Neural cell (in vitro differentiated cells): ENCODE measurements at regions not wholly inside any gene's neighbourhood (a gene's known extent, or its start where the extent isn't known, plus 50 kb on each side); places are given as distances from the start of the nearest gene placed in this dataset.

ENCODE experiments used
- H2AFZ ChIP-seq: fragments of 200-600, 300-800 bp; sonication (generic), shearing (Covaris generic); 2 replicates; pipeline ENCODE4 v1.6.0; 2014; ENCODE audit warnings: low read depth, mild to moderate bottlenecking, antibody characterized with exemption, low read length, moderate library complexity
- H3F3A ChIP-seq: fragments of 200-600 bp; shearing (Covaris generic); 2 replicates; pipeline ENCODE4 v1.6.1; 2016; ENCODE audit warnings: mild to moderate bottlenecking, moderate library complexity, mixed read lengths, antibody characterized with exemption, low read length; ENCODE audit not compliant: insufficient read depth, poor library complexity, severe bottlenecking
- H3K27ac ChIP-seq: fragments of 200-600, 300-800 bp; sonication (generic), shearing (Covaris generic); 2 replicates; pipeline ENCODE4 v1.5.1; 2014; ENCODE audit warnings: mild to moderate bottlenecking, low read length, moderate library complexity
- H3K27me3 ChIP-seq: fragments of 300-800, 200-600 bp; sonication (generic), shearing (Covaris generic); 2 replicates; pipeline ENCODE4 v1.6.0; 2014; ENCODE audit warnings: mild to moderate bottlenecking, low read depth, low read length, moderate library complexity; ENCODE audit not compliant: insufficient read depth
- H3K36me3 ChIP-seq: fragments of 300-800, 200-600 bp; sonication (generic), shearing (Covaris generic); 2 replicates; pipeline ENCODE4 v1.5.1; 2014; ENCODE audit warnings: mild to moderate bottlenecking, antibody characterized with exemption, low read length, moderate library complexity; ENCODE audit not compliant: insufficient read depth
- H3K4me2 ChIP-seq: fragments of 300-800, 200-600 bp; sonication (generic), shearing (Covaris generic); 2 replicates; pipeline ENCODE4 v1.6.0; 2014; ENCODE audit warnings: mild to moderate bottlenecking, low read length
- H3K4me3 ChIP-seq: fragments of 300-800, 200-600 bp; sonication (generic), shearing (Covaris generic); 2 replicates; pipeline ENCODE4 v1.5.1; 2014; ENCODE audit warnings: mild to moderate bottlenecking, low read length, moderate library complexity
- H3K79me2 ChIP-seq: fragments of 200-600 bp; shearing (Covaris generic); replicated peaks from 2 replicates; pipeline ENCODE4 v1.6.0; 2014; ENCODE audit warnings: mild to moderate bottlenecking, low read length, moderate library complexity; ENCODE audit not compliant: insufficient read depth
- H3K9ac ChIP-seq: fragments of 300-800, 200-600 bp; sonication (generic), shearing (Covaris generic); 2 replicates; pipeline ENCODE4 v1.6.1; 2016; ENCODE audit warnings: mild to moderate bottlenecking, low read length, mixed read lengths
- H3K9me2 ChIP-seq: fragments of 200-600 bp; shearing (Covaris generic); 2 replicates; pipeline ENCODE4 v1.6.1; 2016; ENCODE audit warnings: mild to moderate bottlenecking, low read length, mixed read lengths; ENCODE audit not compliant: insufficient read depth
- H3K9me3 ChIP-seq: fragments of 200-600, 300-800 bp; sonication (generic), shearing (Covaris generic); 2 replicates; pipeline ENCODE4 v1.6.1; 2016; ENCODE audit warnings: mild to moderate bottlenecking, mixed run types, low read length, moderate library complexity, mixed read lengths
- H4K20me1 ChIP-seq: fragments of 200-600 bp; shearing (Covaris generic); 2 replicates; pipeline ENCODE4 v1.6.1; 2016; ENCODE audit warnings: mild to moderate bottlenecking, mixed run types; ENCODE audit not compliant: insufficient read depth
- CTCF ChIP-seq: fragments of 450-650 bp; IDR thresholded peaks from 2 replicates; pipeline ENCODE4 v1.5.1; 2014; ENCODE audit warnings: antibody characterized with exemption, mild to moderate bottlenecking, moderate library complexity; ENCODE audit not compliant: poor library complexity, severe bottlenecking
- EP300 ChIP-seq: fragments of 450-650 bp; conservative IDR thresholded peaks from 2 replicates; pipeline ENCODE4 v1.6.1; 2014; ENCODE audit warnings: antibody characterized with exemption, mild to moderate bottlenecking, moderate library complexity; ENCODE audit not compliant: poor library complexity, severe bottlenecking
- RAD21 ChIP-seq: fragments of 450-650 bp; conservative IDR thresholded peaks from 2 replicates; pipeline ENCODE4 v1.6.1; 2014; ENCODE audit warnings: antibody characterized with exemption, mild to moderate bottlenecking, moderate library complexity
- REST ChIP-seq: IDR thresholded peaks from 2 replicates; pipeline ENCODE4 v1.6.1; 2012; ENCODE audit warnings: borderline replicate concordance
- SMC3 ChIP-seq: fragments of 450-650 bp; conservative IDR thresholded peaks from 2 replicates; pipeline ENCODE4 v1.6.1; 2014; ENCODE audit warnings: antibody characterized with exemption, mild to moderate bottlenecking, moderate library complexity; ENCODE audit not compliant: poor library complexity
- TAF1 ChIP-seq: IDR thresholded peaks from 2 replicates; pipeline ENCODE4 v1.6.1; 2012; ENCODE audit warnings: low read depth

- Histone ChIP-seq H3K9ac (no peak overlapping the region), H3K27ac (no peak overlapping the region), H3K9me2 (no peaks in the 10 kb centered on the region), H3K27me3 (no peaks in the 10 kb centered on the region), H3K4me2 (no peak overlapping the region), H3K36me3 (no peaks in the 10 kb centered on the region), H3K4me3 (no peak overlapping the region), H3K9me3 (no peaks in the 10 kb centered on the region), H3K79me2 (no peaks in the 10 kb centered on the region), H3F3A (no peaks in the 10 kb centered on the region), H4K20me1 (no peaks in the 10 kb centered on the region), H2AFZ (no peak overlapping the region)
- TF ChIP-seq RAD21 (no peak), SMC3 (no peak), TAF1 (no peak), EP300 (no peak), CTCF (no peak)
Measured at GRCh38 chr2:129882476-129882875, 97.0 kb upstream of the RAB6C start.

- Histone ChIP-seq H3K4me2 (no peak overlapping the region), H3F3A (no peaks in the 10 kb centered on the region)
Measured at GRCh38 chr2:129883121-129883520, 96.3 kb upstream of the RAB6C start.

More at GRCh38 chr2:129883121-129883520, 96.3 kb upstream of the RAB6C start:
- Histone ChIP-seq H3K9me2 (no peaks in the 10 kb centered on the region), H3K9ac (no peak overlapping the region), H4K20me1 (no peaks in the 10 kb centered on the region), H3K36me3 (no peaks in the 10 kb centered on the region), H3K4me3 (no peak overlapping the region), H2AFZ (no peak overlapping the region), H3K27ac (no peak overlapping the region), H3K9me3 (no peaks in the 10 kb centered on the region), H3K27me3 (no peaks in the 10 kb centered on the region), H3K79me2 (no peaks in the 10 kb centered on the region)
- no peak for TF ChIP-seq REST
- no peak for TF ChIP-seq EP300
